ENCODE measurements at regions not wholly inside any gene's neighbourhood (a gene's known extent, or its start where the extent isn't known, plus 50 kb on each side); places are given as distances from the start of the nearest gene placed in this dataset.

DNA sequence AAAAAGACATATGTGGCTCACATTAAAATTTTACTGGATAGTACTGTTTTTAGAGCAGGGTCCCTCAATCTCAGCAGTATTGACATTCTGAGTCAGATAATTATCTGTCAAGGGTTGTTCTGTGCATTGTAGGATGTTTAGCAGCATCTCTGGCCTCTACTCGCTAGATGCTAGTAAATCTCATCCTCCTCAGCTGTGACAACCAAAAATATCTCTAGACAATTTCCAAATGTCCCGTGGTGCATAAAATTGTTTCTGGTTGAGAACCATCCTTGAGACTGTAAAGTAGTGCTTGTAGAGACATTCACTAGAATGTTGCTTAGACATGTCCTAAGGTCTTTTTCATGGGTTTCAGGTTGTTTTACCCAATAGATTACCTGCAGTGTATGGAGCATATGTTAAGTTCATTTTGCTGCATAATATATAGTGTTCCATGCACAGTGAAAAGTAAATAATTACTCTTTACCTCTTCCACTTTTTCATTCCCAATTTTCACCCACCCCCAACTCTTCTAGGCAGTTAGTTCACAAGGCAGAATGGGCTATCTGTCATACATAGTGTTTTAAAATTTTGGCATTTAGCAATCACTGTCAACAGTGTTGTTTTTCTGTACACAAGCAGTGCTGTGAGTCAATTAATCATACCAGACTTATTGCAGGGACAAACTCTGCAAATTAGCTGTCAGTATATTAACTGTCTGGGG, 200.2 kb upstream of the SLC38A2 start:
- TF ChIP-seq POLR2AphosphoS5 (IDR thresholded peaks at IDR 0.05) (no peak), POLR2A (IDR thresholded peaks at IDR 0.05) (no peak)
